HepG2 (cell line): ENCODE measurements at regions not wholly inside any gene's neighbourhood (a gene's known extent, or its start where the extent isn't known, plus 50 kb on each side); places are given as distances from the start of the nearest gene placed in this dataset.

Experiments used
- ATAC-seq: fragments of 200-7000 bp; cut with Tn5 transposase; 3 replicates; pipeline ENCODE4 v1.9.1; 2020; ENCODE audit warnings: mild to moderate bottlenecking, moderate library complexity
- BruUV-seq: library from RNA; stranded (reverse); fragments of 400-500 nt; replicated peaks from 2 replicates; lab custom pipeline; 2021; lab: Mats Ljungman, UMichigan
- CTCF ChIA-PET: fragments of 300-600 bp; formaldehyde crosslinking; extraction: SDS; loops from one replicate; lab custom pipeline; 2021; ENCODE audit warnings: low total read pairs, inconsistent platforms, low intra/inter-chr PET ratio; lab: Yijun Ruan, JAX
- POLR2A ChIA-PET: fragments of 350-600 bp; sonication (Branson Sonifier 250); formaldehyde crosslinking; loops from one replicate; lab custom pipeline; 2020; ENCODE audit warnings: antibody characterized with exemption, inconsistent platforms; lab: Yijun Ruan, JAX
- DNase-seq: peaks from one replicate; pipeline ENCODE4 v3.0.0-alpha.2; 2015; ENCODE audit warnings: low spot score
- FAIRE-seq: peaks from 3 replicates; lab custom pipeline; 2011; peaks lifted over from hg19 to GRCh38; lab: Jason Lieb, UNC
- H2AFZ ChIP-seq: one replicate; pipeline ENCODE4 v1.6.1; 2011; ENCODE audit warnings: low read length, inconsistent platforms
- H3K27ac ChIP-seq: fragments of 300-600 bp; 3 replicates; pipeline ENCODE4 v1.8.0; 2011; ENCODE audit warnings: mixed run types, mild to moderate bottlenecking, mixed read lengths, low read length, inconsistent platforms; ENCODE audit not compliant: insufficient read depth; ENCODE audit errors: extremely low read length
- H3K27me3 ChIP-seq, 2 experiments: fragments of 200-600 bp in 1 of 2; 2 replicates in 1 of 2; 3 replicates in 1 of 2; pipeline versions ENCODE4 v1.6.0 to v1.8.0; 2011; ENCODE audit warnings: low read length in 2 of 2, mild to moderate bottlenecking in 2 of 2, moderate library complexity in 2 of 2, inconsistent platforms in 1 of 2; ENCODE audit not compliant: insufficient read depth in 2 of 2, control insufficient read depth in 1 of 2
- H3K36me3 ChIP-seq, 2 experiments: fragments of 200-600 bp in 1 of 2; replicated peaks in 1 of 2; 2 replicates in 1 of 2; 3 replicates in 1 of 2; pipeline versions ENCODE4 v1.5.1 to v1.8.0; 2011; ENCODE audit warnings: low read length in 2 of 2, inconsistent platforms in 1 of 2; ENCODE audit not compliant: insufficient read depth in 2 of 2, control insufficient read depth in 1 of 2
- H3K4me1 ChIP-seq: 2 replicates; pipeline ENCODE4 v1.5.1; 2012; ENCODE audit warnings: low read length, inconsistent platforms; ENCODE audit not compliant: insufficient read depth
- H3K4me2 ChIP-seq: 2 replicates; pipeline ENCODE4 v1.6.0; 2011; ENCODE audit warnings: low read depth, low read length, inconsistent platforms
- H3K4me3 ChIP-seq, 3 experiments: fragments of 200-600 bp in 1 of 3; sonication (generic), shearing (Covaris generic) in 1 of 3; replicated peaks in 1 of 3; 2 replicates each; pipeline ENCODE4 v1.5.1; 2011 to 2016; ENCODE audit warnings: low read length in 3 of 3, inconsistent platforms in 2 of 3, low read depth in 2 of 3, mild to moderate bottlenecking in 2 of 3, control low read depth in 1 of 3, mixed read lengths in 1 of 3; ENCODE audit not compliant: insufficient read depth in 1 of 3
- H3K79me2 ChIP-seq: one replicate; pipeline ENCODE4 v1.6.1; 2011; ENCODE audit warnings: low read length, inconsistent platforms; ENCODE audit not compliant: insufficient read depth
- H3K9ac ChIP-seq: 2 replicates; pipeline ENCODE4 v1.6.0; 2011; ENCODE audit warnings: mild to moderate bottlenecking, low read depth, low read length, inconsistent platforms; ENCODE audit not compliant: insufficient read depth
- H3K9me3 ChIP-seq: 2 replicates; pipeline ENCODE4 v1.5.1; 2012; ENCODE audit warnings: mild to moderate bottlenecking, low read length
- H4K20me1 ChIP-seq: 2 replicates; pipeline ENCODE4 v1.6.0; 2011; ENCODE audit warnings: inconsistent platforms, mild to moderate bottlenecking, low read length, moderate library complexity; ENCODE audit not compliant: insufficient read depth
- HHEX ChIP-seq: IDR thresholded peaks from 2 replicates; pipeline ENCODE4 v1.6.1; 2016; ENCODE audit warnings: control low read depth
- HOXD1 ChIP-seq: sonication (generic); formaldehyde crosslinking; IDR thresholded peaks from 2 replicates; pipeline ENCODE4 v1.5.0; 2020; ENCODE audit warnings: missing genetic modification reagents
- KDM6A ChIP-seq: IDR thresholded peaks from 2 replicates; pipeline ENCODE4 v1.6.1; 2016; ENCODE audit warnings: low read depth
- MIER3 ChIP-seq: IDR thresholded peaks from 2 replicates; pipeline ENCODE4 v1.6.1; 2016; ENCODE audit warnings: missing compliant biosample characterization, borderline replicate concordance
- NFKBIZ ChIP-seq: IDR thresholded peaks from 2 replicates; pipeline ENCODE4 v1.6.1; 2018; ENCODE audit warnings: missing genetic modification reagents, missing compliant biosample characterization
- ZBTB7A ChIP-seq: sonication (generic); formaldehyde crosslinking; IDR thresholded peaks from 2 replicates; pipeline ENCODE4 v1.8.0; 2022; ENCODE audit warnings: mild to moderate bottlenecking, missing genetic modification reagents
- ZNF34 ChIP-seq: sonication (generic); formaldehyde crosslinking; IDR thresholded peaks from 2 replicates; pipeline ENCODE4 v1.4.0; 2020; ENCODE audit warnings: mild to moderate bottlenecking, missing genetic modification reagents, borderline replicate concordance
- WGBS: methylation state at CpG from one replicate; pipeline ENCODE4 v1.1.6; 2017; ENCODE audit warnings: low lambda C conversion rate; 5-methylcytosine and 5-hydroxymethylcytosine counted together
- in situ Hi-C: cut with HindIII; loops from 2 replicates; pipeline ENCODE4 v1.10.0; 2017; ENCODE audit warnings: low pct_unique_long_range_greater_than_20kb; ENCODE audit not compliant: extremely low pct_ligation_motif_present
- intact Hi-C: fragments of 100-400 bp; cut with micrococcal nuclease; formaldehyde crosslinking; loops from one replicate; pipeline ENCODE4 v1.10.0; 2022; ENCODE audit not compliant: unreplicated experiment
- TF ChIP-seq, protein P1 (sequence below): sonication (generic); formaldehyde crosslinking; IDR thresholded peaks from 2 replicates; pipeline ENCODE4 v1.9.0; 2021; ENCODE audit warnings: missing genetic modification reagents, borderline replicate concordance
- TF ChIP-seq, protein P2 (sequence below): sonication (generic); formaldehyde crosslinking; IDR thresholded peaks from 2 replicates; pipeline ENCODE4 v1.4.0; 2020; ENCODE audit warnings: missing genetic modification reagents
- TF ChIP-seq, protein P3 (sequence below): sonication (generic); formaldehyde crosslinking; IDR thresholded peaks from 2 replicates; pipeline ENCODE4 v1.4.0; 2020; ENCODE audit warnings: missing genetic modification reagents

DNA sequence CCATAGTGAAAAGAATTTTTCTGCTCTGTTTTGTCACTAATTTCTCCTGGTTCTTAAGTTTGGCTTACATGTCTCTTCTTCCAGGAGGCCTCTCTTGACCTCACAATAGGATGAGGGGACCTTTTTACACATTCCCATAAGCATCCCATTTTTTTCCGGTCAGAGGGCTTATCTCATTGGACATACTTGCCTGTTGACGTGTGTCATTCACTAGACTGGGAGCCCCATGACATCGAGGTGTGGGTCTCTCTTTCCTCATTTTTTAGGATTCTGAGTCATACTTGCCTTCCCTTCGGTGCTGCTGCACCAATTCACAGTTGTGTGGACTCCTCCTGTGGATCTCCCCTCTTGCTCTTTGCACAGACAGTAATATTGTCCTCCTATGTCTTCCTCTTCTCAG, 601.8 kb downstream of the GATA3 start:
- no peak overlapping the region for H3K9ac ChIP-seq
- H3K4me3 ChIP-seq: no peak overlapping the region
- H3K9me3 ChIP-seq: no peaks in the 10 kb centered on the region
- H3K4me2 ChIP-seq: no peak overlapping the region
- H3K36me3 ChIP-seq: no peaks in the 10 kb centered on the region
- BruUV-seq: no TSS peak
- no peaks in the 10 kb centered on the region for H3K27me3 ChIP-seq
- no peaks in the 10 kb centered on the region for H4K20me1 ChIP-seq
- no peaks in the 10 kb centered on the region for H3K4me1 ChIP-seq
- H2AFZ ChIP-seq: no peak overlapping the region
- 0% methylated on average over 4 of the region's 4 CpGs for WGBS
- FAIRE-seq (no peak), DNase-seq (no peak), ATAC-seq (no peak)
- TF ChIP-seq NFKBIZ (CRISPR knock-in tag) (no peak), ZBTB7A (CRISPR knock-in tag) (no peak), MIER3 (CRISPR knock-in tag) (no peak), KDM6A (CRISPR knock-in tag) (no peak), HHEX (CRISPR knock-in tag) (no peak), ZNF34 (CRISPR knock-in tag) (no peak), HOXD1 (CRISPR knock-in tag) (no peak)
- TF ChIP-seq, protein P1, sequence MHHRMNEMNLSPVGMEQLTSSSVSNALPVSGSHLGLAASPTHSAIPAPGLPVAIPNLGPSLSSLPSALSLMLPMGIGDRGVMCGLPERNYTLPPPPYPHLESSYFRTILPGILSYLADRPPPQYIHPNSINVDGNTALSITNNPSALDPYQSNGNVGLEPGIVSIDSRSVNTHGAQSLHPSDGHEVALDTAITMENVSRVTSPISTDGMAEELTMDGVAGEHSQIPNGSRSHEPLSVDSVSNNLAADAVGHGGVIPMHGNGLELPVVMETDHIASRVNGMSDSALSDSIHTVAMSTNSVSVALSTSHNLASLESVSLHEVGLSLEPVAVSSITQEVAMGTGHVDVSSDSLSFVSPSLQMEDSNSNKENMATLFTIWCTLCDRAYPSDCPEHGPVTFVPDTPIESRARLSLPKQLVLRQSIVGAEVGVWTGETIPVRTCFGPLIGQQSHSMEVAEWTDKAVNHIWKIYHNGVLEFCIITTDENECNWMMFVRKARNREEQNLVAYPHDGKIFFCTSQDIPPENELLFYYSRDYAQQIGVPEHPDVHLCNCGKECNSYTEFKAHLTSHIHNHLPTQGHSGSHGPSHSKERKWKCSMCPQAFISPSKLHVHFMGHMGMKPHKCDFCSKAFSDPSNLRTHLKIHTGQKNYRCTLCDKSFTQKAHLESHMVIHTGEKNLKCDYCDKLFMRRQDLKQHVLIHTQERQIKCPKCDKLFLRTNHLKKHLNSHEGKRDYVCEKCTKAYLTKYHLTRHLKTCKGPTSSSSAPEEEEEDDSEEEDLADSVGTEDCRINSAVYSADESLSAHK (CRISPR knock-in tag): no peak
- TF ChIP-seq, protein P2, sequence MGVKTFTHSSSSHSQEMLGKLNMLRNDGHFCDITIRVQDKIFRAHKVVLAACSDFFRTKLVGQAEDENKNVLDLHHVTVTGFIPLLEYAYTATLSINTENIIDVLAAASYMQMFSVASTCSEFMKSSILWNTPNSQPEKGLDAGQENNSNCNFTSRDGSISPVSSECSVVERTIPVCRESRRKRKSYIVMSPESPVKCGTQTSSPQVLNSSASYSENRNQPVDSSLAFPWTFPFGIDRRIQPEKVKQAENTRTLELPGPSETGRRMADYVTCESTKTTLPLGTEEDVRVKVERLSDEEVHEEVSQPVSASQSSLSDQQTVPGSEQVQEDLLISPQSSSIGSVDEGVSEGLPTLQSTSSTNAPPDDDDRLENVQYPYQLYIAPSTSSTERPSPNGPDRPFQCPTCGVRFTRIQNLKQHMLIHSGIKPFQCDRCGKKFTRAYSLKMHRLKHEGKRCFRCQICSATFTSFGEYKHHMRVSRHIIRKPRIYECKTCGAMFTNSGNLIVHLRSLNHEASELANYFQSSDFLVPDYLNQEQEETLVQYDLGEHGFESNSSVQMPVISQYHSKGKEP (CRISPR knock-in tag): no peak
- TF ChIP-seq, protein P3, sequence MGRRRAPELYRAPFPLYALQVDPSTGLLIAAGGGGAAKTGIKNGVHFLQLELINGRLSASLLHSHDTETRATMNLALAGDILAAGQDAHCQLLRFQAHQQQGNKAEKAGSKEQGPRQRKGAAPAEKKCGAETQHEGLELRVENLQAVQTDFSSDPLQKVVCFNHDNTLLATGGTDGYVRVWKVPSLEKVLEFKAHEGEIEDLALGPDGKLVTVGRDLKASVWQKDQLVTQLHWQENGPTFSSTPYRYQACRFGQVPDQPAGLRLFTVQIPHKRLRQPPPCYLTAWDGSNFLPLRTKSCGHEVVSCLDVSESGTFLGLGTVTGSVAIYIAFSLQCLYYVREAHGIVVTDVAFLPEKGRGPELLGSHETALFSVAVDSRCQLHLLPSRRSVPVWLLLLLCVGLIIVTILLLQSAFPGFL (CRISPR knock-in tag): no peak
- CTCF ChIA-PET: no interaction called here
- in situ Hi-C loops: no loop called here
- H3K79me2 ChIP-seq: no peaks in the 10 kb centered on the region
- intact Hi-C loops: no loop called here
- POLR2A ChIA-PET: no interaction called here
- no peak overlapping the region for H3K27ac ChIP-seq
